ENCODE measurements at regions not wholly inside any gene's neighbourhood (a gene's known extent, or its start where the extent isn't known, plus 50 kb on each side); places are given as distances from the start of the nearest gene placed in this dataset.

DNA sequence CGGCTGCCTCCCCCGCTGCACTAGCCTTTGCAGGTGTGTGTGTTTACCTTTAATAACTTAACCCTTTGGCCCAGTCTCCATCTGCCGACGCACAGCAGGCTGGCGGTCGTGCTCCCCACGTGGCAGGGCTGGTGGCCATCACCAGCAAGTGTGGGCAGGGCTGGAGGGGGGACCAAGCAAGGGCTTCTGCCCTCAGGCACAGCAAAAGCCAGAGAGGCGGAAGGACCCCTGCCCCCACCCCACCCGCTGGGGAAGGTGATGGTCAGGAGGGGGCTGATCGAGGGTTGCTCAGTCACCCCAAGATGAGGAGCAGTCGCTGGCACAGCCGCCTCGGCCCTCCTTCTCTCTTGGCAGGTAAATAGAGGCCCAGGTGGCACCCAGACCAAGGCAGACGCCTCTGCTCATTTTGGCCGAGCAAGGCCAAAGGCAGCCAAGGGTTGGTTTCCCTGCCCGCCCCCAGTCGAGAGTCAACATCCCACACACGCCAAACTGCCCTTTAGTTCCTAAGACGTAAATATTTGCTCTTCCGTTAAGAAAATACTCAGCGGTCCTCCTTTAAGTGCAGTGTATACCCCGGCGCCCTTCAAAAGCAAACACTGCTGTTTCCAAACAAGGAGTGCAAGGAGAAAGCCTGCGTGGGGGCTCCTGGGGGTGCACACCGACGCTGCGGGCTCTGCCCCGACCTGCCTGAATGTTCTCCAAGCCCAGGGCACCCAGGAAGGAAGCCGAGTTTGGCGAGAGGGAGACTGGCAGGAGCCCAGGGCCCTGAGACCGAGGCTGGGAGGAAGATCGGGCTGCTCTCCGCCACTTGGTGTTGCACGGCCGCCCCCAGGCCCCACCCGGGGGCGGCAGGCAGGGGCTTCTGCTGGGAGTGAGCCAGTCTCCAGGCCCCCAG, 82.7 kb downstream of the SIK1 start:
- CTCF ChIA-PET = no interaction called here
- H3K4me3 Mint-ChIP-seq = no peak overlapping the region
- Histone ChIP-seq H3K27ac (ENCODE audit: low read depth in 1 of 2, low read length in 2 of 2) (no peak overlapping the region), H3K4me1 (ENCODE audit: insufficient read depth, low read length) (no peaks in the 10 kb centered on the region), H3K27me3 (ENCODE audit: control insufficient read depth in 1 of 2, insufficient read depth in 2 of 2, low read length in 2 of 2) (no peaks in the 10 kb centered on the region), H3K9me3 (ENCODE audit: control insufficient read depth in 1 of 2, insufficient read depth in 1 of 2, low read length in 2 of 2) (peaks cover 0 to 10% of the 10 kb centered on the region in 2 experiments), H3K4me3 (ENCODE audit: low read length) (no peak overlapping the region), H3K36me3 (ENCODE audit: insufficient read depth, low read length) (no peaks in the 10 kb centered on the region)
- no peak for ATAC-seq (ENCODE audit: poor library complexity)
- H3K27ac Mint-ChIP-seq = no peak overlapping the region
- H3K27me3 Mint-ChIP-seq = no peaks in the 10 kb centered on the region
- H3K36me3 Mint-ChIP-seq (ENCODE audit: low read depth) = no peaks in the 10 kb centered on the region
- TF ChIP-seq, protein P1, sequence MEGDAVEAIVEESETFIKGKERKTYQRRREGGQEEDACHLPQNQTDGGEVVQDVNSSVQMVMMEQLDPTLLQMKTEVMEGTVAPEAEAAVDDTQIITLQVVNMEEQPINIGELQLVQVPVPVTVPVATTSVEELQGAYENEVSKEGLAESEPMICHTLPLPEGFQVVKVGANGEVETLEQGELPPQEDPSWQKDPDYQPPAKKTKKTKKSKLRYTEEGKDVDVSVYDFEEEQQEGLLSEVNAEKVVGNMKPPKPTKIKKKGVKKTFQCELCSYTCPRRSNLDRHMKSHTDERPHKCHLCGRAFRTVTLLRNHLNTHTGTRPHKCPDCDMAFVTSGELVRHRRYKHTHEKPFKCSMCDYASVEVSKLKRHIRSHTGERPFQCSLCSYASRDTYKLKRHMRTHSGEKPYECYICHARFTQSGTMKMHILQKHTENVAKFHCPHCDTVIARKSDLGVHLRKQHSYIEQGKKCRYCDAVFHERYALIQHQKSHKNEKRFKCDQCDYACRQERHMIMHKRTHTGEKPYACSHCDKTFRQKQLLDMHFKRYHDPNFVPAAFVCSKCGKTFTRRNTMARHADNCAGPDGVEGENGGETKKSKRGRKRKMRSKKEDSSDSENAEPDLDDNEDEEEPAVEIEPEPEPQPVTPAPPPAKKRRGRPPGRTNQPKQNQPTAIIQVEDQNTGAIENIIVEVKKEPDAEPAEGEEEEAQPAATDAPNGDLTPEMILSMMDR (IDR thresholded peaks at IDR 0.05) = no peak
- DNase-seq = no peak
- intact Hi-C loops (cut with DNase I, micrococcal nuclease) = no loop called here
- peaks cover under 1% of the 10 kb centered on the region for H3K4me1 Mint-ChIP-seq (ENCODE audit: low read depth)
- POLR2A ChIA-PET = no interaction called here
- no peaks in the 10 kb centered on the region for H3K9me3 Mint-ChIP-seq

DNA sequence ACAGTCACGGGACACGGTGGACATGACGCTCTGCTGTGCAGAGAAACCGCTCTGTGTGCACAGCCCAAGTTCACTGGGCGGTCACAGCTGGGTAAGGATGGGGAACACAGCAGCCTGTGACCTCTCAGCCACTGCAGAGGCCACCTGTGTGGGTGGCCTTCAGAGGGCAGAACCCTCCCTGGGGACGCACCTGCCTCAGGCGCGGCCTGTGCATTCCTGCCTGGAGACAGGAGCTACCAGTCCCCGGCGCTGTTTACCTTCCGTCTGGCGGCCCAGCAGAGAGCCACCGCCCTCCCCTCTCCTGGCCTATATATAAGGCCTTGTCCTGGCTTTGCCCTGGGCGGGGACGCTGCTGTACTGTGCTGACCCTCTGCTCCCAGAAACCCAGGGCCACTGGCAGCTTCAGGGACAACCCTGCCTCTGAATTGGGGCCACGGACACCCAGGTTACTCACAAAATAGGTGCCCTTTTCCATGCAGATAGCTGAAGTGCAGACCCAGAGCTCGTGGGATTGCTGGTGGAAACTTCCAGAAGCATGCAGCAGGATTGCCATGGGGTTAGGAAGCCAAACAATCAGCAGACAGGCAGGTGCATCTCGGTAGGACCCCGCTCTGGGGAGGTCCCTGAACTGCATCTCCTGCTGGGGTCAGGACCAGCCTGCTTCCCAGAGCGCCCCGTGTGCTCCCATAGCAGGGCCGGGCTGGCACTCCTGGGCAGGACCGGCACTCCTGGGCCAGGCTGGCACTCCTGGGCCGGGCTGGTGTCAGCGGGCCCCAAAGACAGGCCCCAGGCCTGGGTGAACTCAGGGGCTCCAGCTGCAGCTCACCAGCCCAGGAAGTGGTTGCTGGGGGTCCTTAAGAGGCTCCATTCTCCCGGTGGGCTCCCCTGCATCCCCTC, 83.6 kb downstream of the SIK1 start:
- intact Hi-C loops (cut with DNase I, micrococcal nuclease) = no loop called here
- ChIA-PET CTCF (no interaction called here), POLR2A (no interaction called here)
- TF ChIP-seq, protein P1 (IDR thresholded peaks at IDR 0.05) = no peak
- H3K27me3 Mint-ChIP-seq = no peaks in the 10 kb centered on the region
- no peak overlapping the region for H3K27ac Mint-ChIP-seq
- no peaks in the 10 kb centered on the region for H3K27me3 ChIP-seq (ENCODE audit: control insufficient read depth in 1 of 2, insufficient read depth in 2 of 2, low read length in 2 of 2)
- H3K27ac ChIP-seq (ENCODE audit: low read depth in 1 of 2, low read length in 2 of 2) = no peak overlapping the region
- no peaks in the 10 kb centered on the region for H3K36me3 Mint-ChIP-seq (ENCODE audit: low read depth)
- H3K4me3 Mint-ChIP-seq = no peak overlapping the region
- peaks cover 0 to 12% of the 10 kb centered on the region in 2 experiments for H3K9me3 ChIP-seq (ENCODE audit: control insufficient read depth in 1 of 2, insufficient read depth in 1 of 2, low read length in 2 of 2)
- no peak for ATAC-seq (ENCODE audit: poor library complexity)
- no peaks in the 10 kb centered on the region for H3K4me1 ChIP-seq (ENCODE audit: insufficient read depth, low read length)
- H3K4me3 ChIP-seq (ENCODE audit: low read length) = no peak overlapping the region
- DNase-seq = no peak
- peaks cover 4% of the 10 kb centered on the region for H3K4me1 Mint-ChIP-seq (ENCODE audit: low read depth)
- H3K36me3 ChIP-seq (ENCODE audit: insufficient read depth, low read length) = no peaks in the 10 kb centered on the region
- H3K9me3 Mint-ChIP-seq = no peaks in the 10 kb centered on the region

DNA sequence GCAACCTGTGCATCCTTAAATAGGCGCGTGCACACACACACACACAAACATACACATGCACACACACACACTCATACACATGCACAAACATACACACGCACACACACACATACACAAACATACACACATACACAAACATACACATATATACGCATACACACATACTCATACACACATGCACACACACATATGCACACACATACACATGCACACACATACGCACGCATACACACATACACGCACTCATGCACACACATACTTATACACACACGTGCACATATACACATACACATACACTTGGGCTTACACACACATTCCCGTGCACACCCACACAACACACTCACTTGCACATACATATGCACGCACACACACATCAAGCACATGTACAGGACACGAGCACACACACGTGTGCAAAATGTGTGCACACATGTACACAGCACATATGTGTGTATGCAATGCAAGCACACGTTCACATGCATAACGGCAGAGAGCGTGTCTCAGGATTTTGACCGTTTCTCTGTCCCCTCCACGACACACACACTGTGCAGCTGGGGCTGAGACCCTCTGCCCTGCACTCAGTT, 84.5 kb downstream of the SIK1 start:
- Mint-ChIP-seq H3K4me1 (ENCODE audit: low read depth) (peaks cover 8% of the 10 kb centered on the region), H3K27me3 (no peaks in the 10 kb centered on the region), H3K36me3 (ENCODE audit: low read depth) (no peaks in the 10 kb centered on the region), H3K4me3 (no peak overlapping the region), H3K9me3 (no peaks in the 10 kb centered on the region), H3K27ac (no peak overlapping the region)
- no peak overlapping the region for H3K27ac ChIP-seq (ENCODE audit: low read depth in 1 of 2, low read length in 2 of 2)
- no peaks in the 10 kb centered on the region for H3K27me3 ChIP-seq (ENCODE audit: control insufficient read depth in 1 of 2, insufficient read depth in 2 of 2, low read length in 2 of 2)
- intact Hi-C loops (cut with DNase I, micrococcal nuclease) = no loop called here
- H3K4me3 ChIP-seq (ENCODE audit: low read length) = no peak overlapping the region
- ATAC-seq (ENCODE audit: poor library complexity) = no peak
- TF ChIP-seq, protein P1 (IDR thresholded peaks at IDR 0.05) = no peak
- ChIA-PET POLR2A (no interaction called here), CTCF (no interaction called here)
- H3K9me3 ChIP-seq (ENCODE audit: control insufficient read depth in 1 of 2, insufficient read depth in 1 of 2, low read length in 2 of 2) = peaks cover 0 to 17% of the 10 kb centered on the region in 2 experiments
- no peaks in the 10 kb centered on the region for H3K36me3 ChIP-seq (ENCODE audit: insufficient read depth, low read length)
- DNase-seq = no peak
- no peaks in the 10 kb centered on the region for H3K4me1 ChIP-seq (ENCODE audit: insufficient read depth, low read length)
